Heart right ventricle (tissue), 16 donors: ENCODE measurements at regions not wholly inside any gene's neighbourhood (a gene's known extent, or its start where the extent isn't known, plus 50 kb on each side); places are given as distances from the start of the nearest gene placed in this dataset.

Experiments
- ATAC-seq, 8 donors: fragments of 200-7000 bp; cut with Tn5 transposase; one replicate each; pipeline ENCODE4 v1.9.1; 2020; ENCODE audit warnings: mild to moderate bottlenecking in 8 of 8, moderate library complexity in 8 of 8, moderate number of reproducible peaks in 1 of 8
- DNase-seq, 2 donors: peaks; one replicate each; pipeline ENCODE4 v3.0.0-alpha.2; 2020
- H3K27ac ChIP-seq, 10 donors: fragments of 200-600 bp; sonication (generic) in 2 of 10; one replicate each; pipeline versions ENCODE4 v1.5.0 to v1.8.0; 2020 to 2022; ENCODE audit warnings: mild to moderate bottlenecking in 3 of 10
- H3K27me3 ChIP-seq, 7 donors: fragments of 200-600 bp; one replicate each; pipeline ENCODE4 v1.8.0; 2021 to 2022; ENCODE audit warnings: mild to moderate bottlenecking in 2 of 7
- H3K36me3 ChIP-seq, 9 donors: fragments of 200-600 bp; sonication (generic) in 1 of 9; one replicate each; pipeline versions ENCODE4 v1.5.0 to v1.8.0; 2020 to 2022; ENCODE audit warnings: mild to moderate bottlenecking in 2 of 9
- H3K4me1 ChIP-seq, 9 donors: fragments of 200-600 bp; sonication (generic) in 1 of 9; one replicate each; pipeline versions ENCODE4 v1.5.0 to v1.8.0; 2020 to 2022; ENCODE audit warnings: mild to moderate bottlenecking in 4 of 9
- H3K4me3 ChIP-seq, 10 donors: fragments of 200-600 bp; sonication (generic) in 2 of 10; one replicate each; pipeline versions ENCODE4 v1.5.0 to v1.8.0; 2020 to 2022; ENCODE audit warnings: mild to moderate bottlenecking in 7 of 10, moderate library complexity in 2 of 10
- H3K9me3 ChIP-seq, 11 donors: fragments of 200-600 bp in 10 of 11; sonication (generic) in 2 of 11; one replicate each; pipeline versions ENCODE4 v1.5.0 to v1.8.0; 2013 to 2022; ENCODE audit warnings: mild to moderate bottlenecking in 2 of 11, control low read depth in 1 of 11, moderate library complexity in 1 of 11
- CTCF ChIP-seq, 9 donors: fragments of 200-600 bp; sonication (generic) in 2 of 9; IDR thresholded peaks; one replicate each; pipeline versions ENCODE4 v1.5.0 to v1.8.0; 2021 to 2022; ENCODE audit warnings: antibody characterized with exemption in 9 of 9, mild to moderate bottlenecking in 5 of 9, moderate library complexity in 1 of 9
- WGBS, 2 donors: extraction: QIAGEN DNeasy Blood & Tissue Kit; methylation state at CpG; one replicate each; pipeline ENCODE4 v1.1.7; 2013; ENCODE audit warnings: inconsistent platforms in 1 of 2; 5-methylcytosine and 5-hydroxymethylcytosine counted together
- intact Hi-C, 10 donors: fragments of 100-400 bp; cut with DNase I; formaldehyde crosslinking; loops; one replicate each; pipeline versions ENCODE4 v1.11.1 to v1.14.2; 2022
- donor health status: Arrhythmogenic right ventricular cardiomyopathy.
- donor health status: ischemic (EF 13 %, LVEDD 7.1; RV severe dilation, severe dysfunction).
- donor health status: healthy with polysubstance abuse.
- donor health status: DM: no; HTN: yes; CAD: no.
- donor health status: DM: no; HTN: no; CAD: no.
- donor health status: ischemic (EF 25% LVEDD 6.9; RV normal size, moderate dysfunction).
- donor health status: ischemic (EF 25% LVEDD 5.7; RV mildly dilated, moderate dysfunction).
- donor health status: healthy.
- donor health status: DM: yes; HTN: yes; CAD: no.
- donor health status: Ischemic cardiomyopathy.
- donor health status: ischemic (EF 35%, LVEDD 5.7; RV mildly dilated, moderate dysfunction).
- donor health status: nonischemic (EF 11% LVEDD 7.7; RV severe dilation, severe dysfunction).
- donor health status: DM: yes; HTN: yes; CAD: no.
- donor health status: PGD.
- donor health status: ischemic (EF 29% LVEDD 5.4; RV normal size, mild dysfunction).
- donor health status: nonischemic (EF 23%, LVEDD 6.1; RV moderate dilation, normal function).

- Histone ChIP-seq H3K27me3 (no peaks in the 10 kb centered on the region), H3K4me1 (peaks cover 0 to 16% (median 9%) of the 10 kb centered on the region in 9 donors), H3K27ac (no peak overlapping the region), H3K4me3 (no peak overlapping the region), H3K9me3 (no peaks in the 10 kb centered on the region), H3K36me3 (no peaks in the 10 kb centered on the region)
- 97 to 99% methylated on average over 2 of the region's 2 CpGs for WGBS, 2 donors
- DNase-seq (no peak), ATAC-seq (no peak)
- no peak for TF ChIP-seq CTCF (IDR thresholded peaks at IDR 0.05)
- intact Hi-C loops, result no loop called here
These were observed 172.1 kb upstream of the ID4 start for GRCh38 chr6:19664878-19665612.

DNA sequence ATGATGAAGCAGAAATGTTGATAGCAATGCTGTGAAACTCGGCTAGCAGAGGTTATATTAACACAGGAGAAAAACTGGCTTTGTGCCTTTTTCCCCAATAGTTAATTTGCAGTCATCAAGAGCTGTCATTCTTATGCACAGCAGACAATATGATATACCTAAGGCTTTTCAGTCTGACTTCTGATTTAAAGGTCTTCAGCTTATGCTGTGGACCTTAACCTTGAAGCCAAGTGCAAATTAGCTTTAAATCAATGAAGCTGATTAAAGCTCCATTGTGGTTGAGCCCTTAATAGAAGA lies 171.6 kb upstream of the ID4 start:
- H3K36me3 ChIP-seq, result no peaks in the 10 kb centered on the region
- peaks cover 0 to 16% (median 9%) of the 10 kb centered on the region in 9 donors for H3K4me1 ChIP-seq
- no peaks in the 10 kb centered on the region for H3K27me3 ChIP-seq
- peaks cover 0 to 2% (median 0%) of the 10 kb centered on the region in 11 donors for H3K9me3 ChIP-seq
- TF ChIP-seq CTCF (IDR thresholded peaks at IDR 0.05), result no peak
- 27 to 41% methylated on average over 1 of the region's 1 CpG for WGBS, 2 donors
- H3K4me3 ChIP-seq, result no peak overlapping the region
- ATAC-seq (no peak), DNase-seq (no peak)
- H3K27ac ChIP-seq, result no peak overlapping the region
- intact Hi-C loops, result no loop called here

DNA sequence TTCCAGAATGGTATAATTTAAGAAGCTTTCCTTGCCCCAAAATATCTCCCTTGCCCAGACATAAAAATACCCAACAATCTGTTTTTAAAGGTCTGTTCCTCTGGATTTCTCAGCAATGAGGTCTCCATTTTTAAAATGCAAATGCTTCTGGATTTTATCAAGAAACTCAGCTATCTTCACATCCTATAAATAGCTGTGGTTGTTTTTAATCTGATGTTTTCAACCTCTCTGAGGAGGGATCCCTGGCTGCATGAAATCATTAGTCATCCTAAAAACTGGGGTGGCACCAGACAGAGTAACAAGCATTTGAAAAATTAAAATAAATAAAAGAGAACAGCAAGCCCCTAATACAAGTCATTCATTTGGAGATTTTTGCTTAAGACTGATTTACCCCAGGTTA lies 168.5 kb upstream of the ID4 start:
- Histone ChIP-seq H3K9me3 (peaks cover 0 to 2% (median 0%) of the 10 kb centered on the region in 11 donors), H3K27me3 (no peaks in the 10 kb centered on the region), H3K4me3 (no peak overlapping the region), H3K36me3 (no peaks in the 10 kb centered on the region), H3K4me1 (peaks cover 0 to 16% (median 9%) of the 10 kb centered on the region in 9 donors), H3K27ac (no peak overlapping the region)
- no peak for DNase-seq
- intact Hi-C loops, result no loop called here
- no peak for TF ChIP-seq CTCF (IDR thresholded peaks at IDR 0.05)
- ATAC-seq, result no peak

GRCh38 chr6:19669206-19669605 lies 168.0 kb upstream of the ID4 start:
- intact Hi-C loops, result no loop called here
- Histone ChIP-seq H3K27ac (no peak overlapping the region), H3K4me3 (no peak overlapping the region), H3K27me3 (no peaks in the 10 kb centered on the region), H3K9me3 (peaks cover 0 to 2% (median 0%) of the 10 kb centered on the region in 11 donors), H3K36me3 (no peaks in the 10 kb centered on the region), H3K4me1 (peaks cover 0 to 16% (median 9%) of the 10 kb centered on the region in 9 donors)
- no peak for TF ChIP-seq CTCF (IDR thresholded peaks at IDR 0.05)
- ATAC-seq (no peak), DNase-seq (no peak)
